Hepatocyte (in vitro differentiated cells): ENCODE measurements at regions not wholly inside any gene's neighbourhood (a gene's known extent, or its start where the extent isn't known, plus 50 kb on each side); places are given as distances from the start of the nearest gene placed in this dataset.

Experiments used
- EZH2 ChIP-seq: fragments of 200-600 bp; sonication (generic); IDR thresholded peaks from 2 replicates; pipeline ENCODE4 v1.6.1; 2016; ENCODE audit warnings: antibody characterized with exemption, mild to moderate bottlenecking, borderline replicate concordance
- TF ChIP-seq, protein P1 (sequence below): fragments of 200-600 bp; sonication (generic); IDR thresholded peaks from 2 replicates; pipeline ENCODE4 v1.5.1; 2016; ENCODE audit warnings: antibody characterized with exemption, mild to moderate bottlenecking; ENCODE audit not compliant: poor library complexity

DNA sequence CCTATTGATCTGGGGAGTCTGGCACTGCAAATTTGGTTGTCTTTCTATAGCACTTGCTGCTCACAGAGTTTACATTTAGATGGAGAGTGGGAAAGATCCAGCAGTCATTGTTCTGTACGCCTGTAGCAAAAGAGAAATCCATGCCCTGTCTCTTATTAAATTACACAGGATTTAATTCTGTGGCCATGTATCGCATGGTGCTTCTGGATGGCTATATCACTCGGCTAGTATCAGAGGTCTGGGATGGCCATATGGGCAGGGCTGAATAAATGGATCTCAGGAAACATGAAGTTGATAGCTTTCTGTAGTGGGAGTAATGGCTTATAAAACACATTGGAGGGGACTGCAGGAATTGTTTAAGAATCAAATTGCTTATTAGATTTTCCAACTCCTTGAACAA lies 325.8 kb upstream of the DPH6 start:
- TF ChIP-seq, protein P1, sequence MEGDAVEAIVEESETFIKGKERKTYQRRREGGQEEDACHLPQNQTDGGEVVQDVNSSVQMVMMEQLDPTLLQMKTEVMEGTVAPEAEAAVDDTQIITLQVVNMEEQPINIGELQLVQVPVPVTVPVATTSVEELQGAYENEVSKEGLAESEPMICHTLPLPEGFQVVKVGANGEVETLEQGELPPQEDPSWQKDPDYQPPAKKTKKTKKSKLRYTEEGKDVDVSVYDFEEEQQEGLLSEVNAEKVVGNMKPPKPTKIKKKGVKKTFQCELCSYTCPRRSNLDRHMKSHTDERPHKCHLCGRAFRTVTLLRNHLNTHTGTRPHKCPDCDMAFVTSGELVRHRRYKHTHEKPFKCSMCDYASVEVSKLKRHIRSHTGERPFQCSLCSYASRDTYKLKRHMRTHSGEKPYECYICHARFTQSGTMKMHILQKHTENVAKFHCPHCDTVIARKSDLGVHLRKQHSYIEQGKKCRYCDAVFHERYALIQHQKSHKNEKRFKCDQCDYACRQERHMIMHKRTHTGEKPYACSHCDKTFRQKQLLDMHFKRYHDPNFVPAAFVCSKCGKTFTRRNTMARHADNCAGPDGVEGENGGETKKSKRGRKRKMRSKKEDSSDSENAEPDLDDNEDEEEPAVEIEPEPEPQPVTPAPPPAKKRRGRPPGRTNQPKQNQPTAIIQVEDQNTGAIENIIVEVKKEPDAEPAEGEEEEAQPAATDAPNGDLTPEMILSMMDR: no peak
- TF ChIP-seq EZH2: no peak
